Progenitor cell of endocrine pancreas (in vitro differentiated cells): ENCODE measurements at regions not wholly inside any gene's neighbourhood (a gene's known extent, or its start where the extent isn't known, plus 50 kb on each side); places are given as distances from the start of the nearest gene placed in this dataset.
A peak's percentile ranks its signal among the peaks of the same experiment; 100 is the strongest.

Experiments used
- DNase-seq: peaks from one replicate; pipeline ENCODE4 v3.0.0; 2021; ENCODE audit warnings: low spot score; ENCODE audit not compliant: unreplicated experiment
- H3K27ac Mint-ChIP-seq: 2 replicates; pipeline ENCODE4 v1.8.0; 2021; ENCODE audit warnings: mild to moderate bottlenecking, moderate library complexity, mixed read lengths
- H3K27me3 Mint-ChIP-seq: 2 replicates; pipeline ENCODE4 v1.8.0; 2021; ENCODE audit warnings: mixed read lengths
- H3K36me3 Mint-ChIP-seq: 2 replicates; pipeline ENCODE4 v1.8.0; 2022; ENCODE audit warnings: mixed read lengths; ENCODE audit not compliant: insufficient read depth
- H3K4me1 Mint-ChIP-seq: 2 replicates; pipeline ENCODE4 v1.8.0; 2021; ENCODE audit warnings: low read depth, mixed read lengths
- H3K4me3 Mint-ChIP-seq: 2 replicates; pipeline ENCODE4 v1.8.0; 2021; ENCODE audit warnings: low read depth, mild to moderate bottlenecking, moderate library complexity, mixed read lengths
- H3K9me3 Mint-ChIP-seq: 2 replicates; pipeline ENCODE4 v1.8.0; 2021; ENCODE audit warnings: low read depth, mixed read lengths
- TF ChIP-seq, protein P1 (sequence below): fragments of 200-600 bp; sonication (generic); IDR thresholded peaks from one replicate; pipeline ENCODE4 v1.5.0; 2021; ENCODE audit warnings: antibody characterized with exemption, mild to moderate bottlenecking; ENCODE audit not compliant: unreplicated experiment

DNA sequence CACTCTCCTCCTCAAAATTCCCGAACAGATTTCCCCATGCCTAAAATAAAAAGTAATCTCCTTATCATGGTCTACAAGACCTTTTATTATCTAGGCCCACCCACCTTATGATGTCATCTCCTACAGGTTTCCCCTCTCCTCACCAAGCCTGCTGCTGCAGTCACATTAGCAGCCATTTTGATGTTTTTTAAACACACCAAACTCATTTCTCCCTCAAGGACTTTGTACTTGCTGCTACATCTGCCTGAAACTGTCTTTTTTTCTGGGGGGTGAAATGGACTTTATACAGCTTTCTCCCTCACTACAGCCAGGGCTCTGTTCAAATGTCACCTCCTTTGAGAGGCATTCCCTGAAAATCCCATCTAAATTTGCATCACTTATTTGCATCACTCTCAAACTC lies 90.2 kb upstream of the TAB3 start:
- DNase-seq, result no peak
- Mint-ChIP-seq H3K9me3 (peaks cover 29% of the 10 kb centered on the region), H3K27me3 (peaks cover 2% of the 10 kb centered on the region), H3K36me3 (no peaks in the 10 kb centered on the region), H3K4me3 (no peak overlapping the region), H3K4me1 (peaks cover under 1% of the 10 kb centered on the region), H3K27ac (no peak overlapping the region)
- TF ChIP-seq, protein P1, sequence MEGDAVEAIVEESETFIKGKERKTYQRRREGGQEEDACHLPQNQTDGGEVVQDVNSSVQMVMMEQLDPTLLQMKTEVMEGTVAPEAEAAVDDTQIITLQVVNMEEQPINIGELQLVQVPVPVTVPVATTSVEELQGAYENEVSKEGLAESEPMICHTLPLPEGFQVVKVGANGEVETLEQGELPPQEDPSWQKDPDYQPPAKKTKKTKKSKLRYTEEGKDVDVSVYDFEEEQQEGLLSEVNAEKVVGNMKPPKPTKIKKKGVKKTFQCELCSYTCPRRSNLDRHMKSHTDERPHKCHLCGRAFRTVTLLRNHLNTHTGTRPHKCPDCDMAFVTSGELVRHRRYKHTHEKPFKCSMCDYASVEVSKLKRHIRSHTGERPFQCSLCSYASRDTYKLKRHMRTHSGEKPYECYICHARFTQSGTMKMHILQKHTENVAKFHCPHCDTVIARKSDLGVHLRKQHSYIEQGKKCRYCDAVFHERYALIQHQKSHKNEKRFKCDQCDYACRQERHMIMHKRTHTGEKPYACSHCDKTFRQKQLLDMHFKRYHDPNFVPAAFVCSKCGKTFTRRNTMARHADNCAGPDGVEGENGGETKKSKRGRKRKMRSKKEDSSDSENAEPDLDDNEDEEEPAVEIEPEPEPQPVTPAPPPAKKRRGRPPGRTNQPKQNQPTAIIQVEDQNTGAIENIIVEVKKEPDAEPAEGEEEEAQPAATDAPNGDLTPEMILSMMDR, result no peak

- Mint-ChIP-seq H3K27ac (no peak overlapping the region), H3K36me3 (no peaks in the 10 kb centered on the region), H3K4me3 (no peak overlapping the region), H3K9me3 (peaks cover 19% of the 10 kb centered on the region), H3K27me3 (peaks cover 2% of the 10 kb centered on the region), H3K4me1 (peaks cover 5% of the 10 kb centered on the region)
- TF ChIP-seq, protein P1, result no peak
- DNase-seq, result no peak
Measured at GRCh38 chrX:30975467-30975866, 86.4 kb upstream of the TAB3 start.

- peaks cover 5% of the 10 kb centered on the region for H3K4me1 Mint-ChIP-seq
- TF ChIP-seq, protein P1, result no peak
- H3K36me3 Mint-ChIP-seq, result no peaks in the 10 kb centered on the region
Measured at GRCh38 chrX:30973784-30974427, 84.9 kb upstream of the TAB3 start.

GRCh38 chrX:30971774-30972603 lies 82.9 kb upstream of the TAB3 start:
- Mint-ChIP-seq H3K27ac (no peak overlapping the region), H3K4me1 (peaks cover 5% of the 10 kb centered on the region), H3K4me3 (peak overlapping the region; percentile 57), H3K9me3 (peaks cover 10% of the 10 kb centered on the region), H3K36me3 (no peaks in the 10 kb centered on the region), H3K27me3 (peaks cover 2% of the 10 kb centered on the region)
- TF ChIP-seq, protein P1, result peak; percentile 62
- no peak for DNase-seq

More at GRCh38 chrX:30973784-30974427, 84.9 kb upstream of the TAB3 start:
- Mint-ChIP-seq H3K27ac (no peak overlapping the region), H3K27me3 (peaks cover 2% of the 10 kb centered on the region), H3K4me3 (no peak overlapping the region), H3K9me3 (peaks cover 19% of the 10 kb centered on the region)
- no peak for DNase-seq

DNA sequence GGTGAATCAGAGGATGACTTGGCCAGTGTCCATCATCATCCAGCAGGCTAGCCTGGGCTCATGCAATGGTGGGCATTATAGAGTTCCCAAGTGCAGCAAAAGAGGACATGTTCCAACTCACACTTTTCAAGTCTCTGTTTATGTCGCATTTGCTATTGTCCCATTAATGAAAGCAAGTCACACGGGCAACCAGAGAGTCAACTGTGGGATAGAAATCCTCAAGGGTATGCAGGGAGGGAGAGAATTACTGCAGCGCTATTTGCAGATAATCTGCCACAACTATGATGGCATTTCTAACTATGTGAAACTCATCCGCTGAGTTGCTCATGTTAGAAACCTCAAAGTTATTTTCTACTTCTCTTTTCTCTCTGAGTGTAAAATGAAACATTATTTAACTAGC lies 78.5 kb upstream of the TAB3 start:
- TF ChIP-seq, protein P1, result no peak
- Mint-ChIP-seq H3K4me1 (no peaks in the 10 kb centered on the region), H3K4me3 (no peak overlapping the region), H3K36me3 (no peaks in the 10 kb centered on the region), H3K27ac (no peak overlapping the region), H3K9me3 (peaks cover 20% of the 10 kb centered on the region), H3K27me3 (no peaks in the 10 kb centered on the region)
- no peak for DNase-seq
